Endothelial cell (in vitro differentiated cells): ENCODE measurements at regions not wholly inside any gene's neighbourhood (a gene's known extent, or its start where the extent isn't known, plus 50 kb on each side); places are given as distances from the start of the nearest gene placed in this dataset.
"Not testable (repeated sequence)": the region's sequence is repeated elsewhere in the genome, so short reads cannot be mapped to it uniquely, and the experiment has no call there.

Source experiments
- DNase-seq: peaks from one replicate; pipeline ENCODE4 v3.0.0; 2021; ENCODE audit warnings: low spot score
- H3K27ac Mint-ChIP-seq: one replicate; pipeline ENCODE4 v1.8.0; 2021; ENCODE audit warnings: mixed read lengths, inconsistent platforms; ENCODE audit not compliant: unreplicated experiment
- H3K27me3 Mint-ChIP-seq: one replicate; pipeline ENCODE4 v1.8.0; 2021; ENCODE audit warnings: mild to moderate bottlenecking, moderate library complexity, mixed read lengths, inconsistent platforms; ENCODE audit not compliant: unreplicated experiment
- H3K36me3 Mint-ChIP-seq: one replicate; pipeline ENCODE4 v1.8.0; 2021; ENCODE audit warnings: mild to moderate bottlenecking, low read depth, mixed read lengths, inconsistent platforms; ENCODE audit not compliant: unreplicated experiment
- H3K4me1 Mint-ChIP-seq: one replicate; pipeline ENCODE4 v1.8.0; 2021; ENCODE audit warnings: mild to moderate bottlenecking, mixed read lengths, inconsistent platforms; ENCODE audit not compliant: unreplicated experiment
- H3K4me3 Mint-ChIP-seq: one replicate; pipeline ENCODE4 v1.8.0; 2021; ENCODE audit warnings: mild to moderate bottlenecking, mixed read lengths, inconsistent platforms; ENCODE audit not compliant: unreplicated experiment
- H3K9me3 Mint-ChIP-seq: one replicate; pipeline ENCODE4 v1.8.0; 2021; ENCODE audit warnings: mixed read lengths, inconsistent platforms; ENCODE audit not compliant: unreplicated experiment

GRCh38 chr5:34096033-34096432, 53.0 kb upstream of the C1QTNF3 start:
- DNase-seq, H3K9me3 Mint-ChIP-seq, H3K27ac Mint-ChIP-seq, H3K27me3 Mint-ChIP-seq, H3K4me3 Mint-ChIP-seq, H3K4me1 Mint-ChIP-seq, H3K36me3 Mint-ChIP-seq: not testable (repeated sequence)

DNA sequence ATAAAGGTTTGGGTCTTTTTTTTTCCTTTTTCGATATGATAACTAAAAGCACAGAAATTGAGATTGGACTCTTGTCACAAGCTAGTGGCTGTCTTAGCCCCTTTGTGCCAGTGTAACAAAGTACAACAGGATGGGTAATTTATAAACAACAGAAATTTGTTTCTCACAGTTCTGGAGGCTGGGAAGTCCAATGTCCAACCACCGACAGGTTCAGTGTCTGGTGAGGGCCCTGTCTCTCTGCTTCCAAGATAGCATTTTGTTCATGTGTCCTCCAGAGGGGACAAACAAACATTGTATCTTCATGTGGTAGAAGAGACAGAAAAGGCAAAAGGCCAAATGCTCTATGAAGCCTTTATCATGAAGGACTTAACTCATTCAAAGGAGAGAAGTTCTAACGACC, 56.9 kb upstream of the C1QTNF3 start:
- not testable (repeated sequence) for H3K9me3 Mint-ChIP-seq, DNase-seq, H3K36me3 Mint-ChIP-seq, H3K4me3 Mint-ChIP-seq, H3K27ac Mint-ChIP-seq, H3K27me3 Mint-ChIP-seq, H3K4me1 Mint-ChIP-seq

DNA sequence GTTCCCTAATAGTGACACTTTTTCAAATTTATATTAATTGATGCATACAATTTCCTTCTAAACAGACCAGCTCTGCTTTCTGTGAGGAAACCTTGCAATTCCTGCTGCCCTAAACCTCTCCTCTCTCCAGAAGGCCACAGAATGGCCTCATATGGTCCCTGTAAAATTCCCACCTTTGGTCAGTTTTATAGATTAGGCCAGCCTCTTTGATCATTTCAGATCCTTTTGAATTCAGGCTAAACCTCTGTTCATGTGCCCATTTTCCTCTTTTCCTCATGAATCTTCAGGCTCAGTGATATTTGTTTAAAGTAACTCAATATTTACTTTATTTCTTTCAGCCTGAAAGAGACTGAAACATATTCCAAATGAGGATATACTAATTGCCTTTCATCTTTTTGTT, 58.6 kb upstream of the C1QTNF3 start:
- not testable (repeated sequence) for H3K4me3 Mint-ChIP-seq, H3K27me3 Mint-ChIP-seq, H3K4me1 Mint-ChIP-seq, H3K27ac Mint-ChIP-seq, H3K36me3 Mint-ChIP-seq, DNase-seq, H3K9me3 Mint-ChIP-seq

DNA sequence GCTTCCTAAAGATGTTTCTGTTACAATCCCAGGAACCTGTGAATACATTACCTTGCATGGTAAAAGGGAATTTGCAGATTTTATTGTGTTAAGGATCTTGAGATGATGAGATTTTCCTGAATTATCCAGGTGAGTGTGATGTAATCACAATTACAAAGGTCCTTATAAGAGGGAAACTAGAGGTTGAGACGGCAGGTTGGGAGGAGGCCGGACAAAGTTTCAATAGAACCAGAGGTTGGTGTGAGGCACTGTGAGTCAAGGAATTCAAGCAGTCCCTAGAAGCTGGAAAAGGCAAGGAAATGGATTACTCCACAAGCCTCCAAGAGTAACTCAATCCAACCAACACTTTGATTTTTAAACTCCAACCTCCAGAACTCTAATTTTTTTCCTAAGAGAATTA, 65.9 kb upstream of the C1QTNF3 start:
- not testable (repeated sequence) for H3K27me3 Mint-ChIP-seq, H3K27ac Mint-ChIP-seq

DNA sequence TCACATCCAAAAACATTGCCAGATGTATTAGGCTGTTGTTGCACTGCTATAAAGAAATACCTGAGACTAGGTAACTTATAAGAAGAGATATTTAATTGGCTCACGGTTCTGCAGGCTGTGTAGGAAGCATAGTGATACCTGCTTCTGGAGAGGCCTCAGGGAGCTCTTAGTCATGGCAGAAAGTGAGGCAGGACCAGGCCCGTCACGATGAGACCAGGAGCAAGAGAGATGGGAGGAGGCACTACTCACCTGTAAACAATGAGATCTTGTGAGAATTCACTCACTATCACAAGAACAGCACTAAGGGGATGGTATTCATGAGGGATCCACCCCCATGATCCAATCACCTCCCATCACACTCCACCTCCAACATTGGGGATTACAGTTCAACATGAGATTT, 81.3 kb upstream of the C1QTNF3 start:
- not testable (repeated sequence) for H3K27me3 Mint-ChIP-seq, H3K4me3 Mint-ChIP-seq, H3K9me3 Mint-ChIP-seq, DNase-seq, H3K27ac Mint-ChIP-seq, H3K4me1 Mint-ChIP-seq, H3K36me3 Mint-ChIP-seq

More for the DNA sequence above, 65.9 kb upstream of the C1QTNF3 start:
- not testable (repeated sequence) for H3K4me1 Mint-ChIP-seq, H3K36me3 Mint-ChIP-seq, H3K9me3 Mint-ChIP-seq, DNase-seq, H3K4me3 Mint-ChIP-seq

DNA sequence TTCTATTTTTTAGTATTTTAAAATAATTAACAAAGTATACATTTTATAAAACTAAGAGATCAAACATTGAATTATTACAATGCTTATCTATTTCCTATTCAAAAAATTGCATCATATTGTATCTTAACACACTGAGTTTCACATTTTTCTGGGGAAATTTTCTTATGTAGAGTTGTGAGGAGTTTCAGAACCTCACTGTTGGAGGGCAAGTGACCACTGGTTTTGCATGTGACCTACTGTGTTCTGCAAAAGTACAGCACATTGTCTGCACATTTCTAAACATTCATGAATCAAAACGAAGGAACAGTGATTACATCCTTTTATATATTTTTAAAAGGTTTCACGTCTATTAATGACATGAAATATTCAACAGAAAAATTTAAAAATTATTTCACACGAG, 82.3 kb upstream of the C1QTNF3 start:
- not testable (repeated sequence) for H3K27ac Mint-ChIP-seq, H3K36me3 Mint-ChIP-seq, H3K4me3 Mint-ChIP-seq, DNase-seq, H3K4me1 Mint-ChIP-seq, H3K9me3 Mint-ChIP-seq, H3K27me3 Mint-ChIP-seq

DNA sequence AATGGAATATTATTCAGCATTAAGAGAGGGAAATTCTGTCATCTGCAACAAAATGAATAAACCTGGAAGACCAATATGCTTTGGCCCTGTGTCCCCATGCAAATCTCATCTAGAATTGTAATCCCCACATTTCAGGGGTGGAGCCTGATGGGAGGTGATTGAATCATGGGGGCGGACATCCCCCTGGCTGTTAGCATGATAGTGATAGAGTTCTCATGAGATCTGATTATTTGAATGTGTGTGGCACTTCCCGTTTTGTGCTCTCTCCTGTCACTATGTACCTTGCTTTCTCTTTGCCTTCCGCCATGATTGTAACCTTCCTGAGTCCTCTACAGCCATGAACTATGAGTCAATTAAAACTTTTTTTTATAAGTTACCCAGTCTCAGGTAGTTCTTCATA, 83.7 kb upstream of the C1QTNF3 start:
- H3K4me3 Mint-ChIP-seq, DNase-seq, H3K27me3 Mint-ChIP-seq, H3K27ac Mint-ChIP-seq, H3K9me3 Mint-ChIP-seq, H3K4me1 Mint-ChIP-seq, H3K36me3 Mint-ChIP-seq: not testable (repeated sequence)

- not testable (repeated sequence) for H3K27me3 Mint-ChIP-seq, DNase-seq, H3K27ac Mint-ChIP-seq, H3K9me3 Mint-ChIP-seq, H3K4me3 Mint-ChIP-seq, H3K4me1 Mint-ChIP-seq, H3K36me3 Mint-ChIP-seq
Measured at GRCh38 chr5:34127818-34128217, 84.8 kb upstream of the C1QTNF3 start.

DNA sequence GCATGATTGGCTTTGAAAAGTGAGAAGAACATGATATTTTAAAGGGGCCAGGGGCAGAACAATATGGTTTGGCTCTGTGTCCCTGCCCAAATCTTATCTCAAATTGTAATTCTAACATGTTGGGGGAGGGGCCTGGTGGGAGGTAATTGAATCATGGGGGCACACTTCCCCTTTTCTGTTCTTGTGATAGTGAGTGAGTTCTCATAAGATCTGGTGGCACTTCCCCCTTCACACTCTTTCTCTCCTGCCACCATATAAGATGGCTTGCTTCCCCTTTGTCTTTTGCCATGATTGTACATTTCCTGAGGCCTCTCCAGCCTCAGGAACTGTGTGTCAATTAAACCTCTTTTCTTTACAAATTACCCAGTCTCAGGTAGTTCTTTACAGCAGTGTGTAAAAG, 85.9 kb upstream of the C1QTNF3 start:
- not testable (repeated sequence) for DNase-seq, H3K4me3 Mint-ChIP-seq, H3K9me3 Mint-ChIP-seq, H3K27me3 Mint-ChIP-seq, H3K27ac Mint-ChIP-seq, H3K4me1 Mint-ChIP-seq, H3K36me3 Mint-ChIP-seq

GRCh38 chr5:34154988-34155387, 112.0 kb upstream of the C1QTNF3 start:
- H3K27ac Mint-ChIP-seq, H3K9me3 Mint-ChIP-seq, H3K4me3 Mint-ChIP-seq, H3K4me1 Mint-ChIP-seq, H3K36me3 Mint-ChIP-seq, DNase-seq, H3K27me3 Mint-ChIP-seq: not testable (repeated sequence)

DNA sequence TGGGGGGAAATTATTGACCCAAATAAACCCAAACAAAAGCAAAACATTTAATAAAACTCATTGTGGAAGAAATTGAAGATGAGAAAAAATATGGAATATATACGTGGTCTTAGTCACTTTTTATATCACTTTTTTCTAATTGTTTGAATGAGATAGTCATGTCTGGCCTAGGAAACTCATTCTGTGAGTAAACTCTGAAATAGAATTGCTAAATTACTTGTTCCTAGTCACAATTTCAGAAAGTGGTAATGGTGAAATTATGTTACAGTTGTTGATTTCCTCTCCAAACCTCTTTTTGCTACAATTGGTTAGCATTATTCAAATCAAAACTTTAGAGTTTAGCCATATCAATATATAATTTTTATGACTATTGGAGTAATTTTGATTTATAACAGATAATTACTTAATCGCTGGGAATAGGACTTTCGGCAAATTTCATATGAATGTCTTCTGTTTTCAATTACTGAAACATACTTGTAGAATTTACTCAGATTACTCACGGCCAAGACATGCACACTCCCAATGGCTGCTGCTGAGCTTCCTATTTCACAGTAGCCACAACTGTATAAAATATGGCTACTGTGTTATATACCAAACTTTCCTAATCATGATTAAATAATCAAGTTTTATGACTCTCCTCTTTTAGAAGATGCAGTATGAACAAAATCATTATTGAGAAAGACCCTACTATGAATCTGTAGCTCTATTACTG, 113.8 kb upstream of the C1QTNF3 start:
- not testable (repeated sequence) for H3K36me3 Mint-ChIP-seq, DNase-seq, H3K9me3 Mint-ChIP-seq, H3K4me1 Mint-ChIP-seq, H3K4me3 Mint-ChIP-seq, H3K27me3 Mint-ChIP-seq, H3K27ac Mint-ChIP-seq

DNA sequence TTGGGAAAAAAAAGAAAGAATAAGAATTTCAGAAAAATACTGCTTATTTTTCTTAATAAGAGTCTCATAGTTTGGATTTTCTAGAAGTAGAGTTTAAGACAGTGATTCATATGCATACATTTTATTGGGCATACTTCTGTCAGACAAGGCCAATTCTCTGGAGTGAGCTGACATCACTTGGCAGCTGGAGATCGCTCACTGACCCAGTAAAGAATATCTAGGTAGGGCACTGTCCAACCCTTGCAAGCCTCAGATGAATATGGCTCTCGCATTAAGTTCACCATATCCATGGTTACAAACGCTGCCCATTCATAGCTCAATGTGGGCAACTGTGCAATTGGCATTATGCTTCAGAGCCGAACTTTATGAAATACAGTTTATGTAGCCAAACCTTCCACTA, 117.9 kb upstream of the C1QTNF3 start:
- not testable (repeated sequence) for H3K36me3 Mint-ChIP-seq, H3K4me1 Mint-ChIP-seq, H3K9me3 Mint-ChIP-seq, H3K4me3 Mint-ChIP-seq, H3K27me3 Mint-ChIP-seq, DNase-seq, H3K27ac Mint-ChIP-seq

GRCh38 chr5:34171398-34171797, 128.4 kb upstream of the C1QTNF3 start:
- not testable (repeated sequence) for DNase-seq, H3K36me3 Mint-ChIP-seq, H3K27me3 Mint-ChIP-seq, H3K27ac Mint-ChIP-seq, H3K4me3 Mint-ChIP-seq, H3K4me1 Mint-ChIP-seq, H3K9me3 Mint-ChIP-seq
